Activated CD4-positive, alpha-beta memory T cell treated with anti-CD3 and anti-CD28 coated beads, Interleukin-2, amount 10 ng/mL, durations not matched to agents 7 days and 5 days (primary cell): ENCODE measurements at regions not wholly inside any gene's neighbourhood (a gene's known extent, or its start where the extent isn't known, plus 50 kb on each side); places are given as distances from the start of the nearest gene placed in this dataset.
A peak's percentile ranks its signal among the peaks of the same experiment; 100 is the strongest.

Experiments used
- CTCF ChIA-PET: fragments of 350-600 bp; sonication (Branson Sonifier 250); formaldehyde crosslinking; loops from one replicate; lab custom pipeline; 2021; ENCODE audit warnings: antibody characterized with exemption, inconsistent platforms; lab: Charles Lee
- POLR2A ChIA-PET: fragments of 350-600 bp; sonication (Branson Sonifier 250); formaldehyde crosslinking; loops from one replicate; lab custom pipeline; 2021; ENCODE audit warnings: antibody characterized with exemption; lab: Charles Lee
- DNase-seq: peaks from one replicate; pipeline ENCODE4 v3.0.0-alpha.2; 2020
- H3K27ac Mint-ChIP-seq: one replicate; pipeline ENCODE4 v1.8.0; 2021; ENCODE audit warnings: mild to moderate bottlenecking, mixed read lengths
- H3K27me3 Mint-ChIP-seq: one replicate; pipeline ENCODE4 v1.8.0; 2021; ENCODE audit warnings: mixed read lengths
- H3K36me3 Mint-ChIP-seq: one replicate; pipeline ENCODE4 v1.8.0; 2021; ENCODE audit warnings: low read depth, mixed read lengths
- H3K4me1 Mint-ChIP-seq: one replicate; pipeline ENCODE4 v1.8.0; 2021; ENCODE audit warnings: mixed read lengths
- H3K4me3 Mint-ChIP-seq: one replicate; pipeline ENCODE4 v1.8.0; 2021; ENCODE audit warnings: mild to moderate bottlenecking, mixed read lengths
- H3K9me3 Mint-ChIP-seq: one replicate; pipeline ENCODE4 v1.8.0; 2021; ENCODE audit warnings: mixed read lengths

DNA sequence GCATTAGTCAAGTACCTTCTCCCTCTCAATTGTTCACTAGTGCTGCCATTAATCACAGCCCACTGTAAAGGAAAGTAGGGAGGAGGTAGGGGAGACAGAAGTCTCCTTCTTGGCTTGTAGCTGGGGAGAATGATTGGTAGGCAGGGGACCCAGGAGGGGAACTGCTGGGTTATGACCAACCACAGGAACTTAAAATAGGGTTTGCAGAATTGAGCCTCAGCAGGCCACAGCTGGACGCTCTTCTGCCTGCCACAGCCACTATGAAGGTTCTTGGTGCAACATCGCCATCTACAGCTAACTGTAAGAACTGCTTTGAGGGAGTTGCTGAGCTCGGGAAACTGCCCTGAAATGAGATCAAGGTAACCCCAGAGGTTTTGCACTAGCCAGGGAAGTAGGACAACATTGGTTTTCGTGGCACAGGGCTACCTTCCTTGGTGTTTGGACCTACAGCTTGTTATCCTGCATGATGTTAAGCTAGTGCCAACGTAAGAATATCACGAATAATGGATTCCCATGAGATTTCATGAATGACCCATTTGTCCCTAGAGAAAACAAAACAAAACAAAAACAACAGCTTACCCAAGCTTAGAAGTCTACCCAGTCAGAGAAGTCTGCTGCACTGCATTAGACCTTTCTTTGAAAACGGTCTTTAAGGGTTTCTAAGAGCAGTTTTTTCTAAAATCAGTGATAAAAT is 787.1 kb upstream of the API5 start:
- no peaks in the 10 kb centered on the region for H3K9me3 Mint-ChIP-seq
- POLR2A ChIA-PET, result no interaction called here
- H3K27me3 Mint-ChIP-seq, result no peaks in the 10 kb centered on the region
- no peak overlapping the region for H3K27ac Mint-ChIP-seq
- CTCF ChIA-PET, result interaction anchor here (1.0 to 1.1 kb wide), 3 partner anchors 10 to 1064 kb away, joined by 3 to 8 read pairs (median 4); no protein-coding TSS in a partner anchor
- no peaks in the 10 kb centered on the region for H3K4me1 Mint-ChIP-seq
- H3K4me3 Mint-ChIP-seq, result no peak overlapping the region
- DNase-seq, result peak; percentile 17
- no peaks in the 10 kb centered on the region for H3K36me3 Mint-ChIP-seq

DNA sequence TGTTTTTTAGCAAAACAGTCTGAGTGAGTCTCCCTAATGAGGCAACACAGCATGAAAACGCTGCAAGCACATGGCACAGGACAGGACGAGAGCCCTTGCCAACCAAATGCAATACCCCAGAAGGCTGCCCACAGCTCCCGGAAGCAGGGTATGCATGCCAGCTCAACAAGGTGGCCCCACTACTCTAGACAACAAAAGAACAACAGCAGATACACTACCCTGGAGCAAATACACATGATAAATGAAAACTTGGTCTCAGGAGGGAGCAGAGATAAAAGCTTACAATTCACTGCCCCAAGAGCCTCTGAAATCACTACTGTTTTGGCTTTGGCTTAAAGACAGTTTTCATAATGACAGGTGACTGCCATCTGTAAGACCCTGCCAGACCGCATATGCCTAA is 785.4 kb upstream of the API5 start:
- H3K4me3 Mint-ChIP-seq, result no peak overlapping the region
- no peaks in the 10 kb centered on the region for H3K4me1 Mint-ChIP-seq
- H3K36me3 Mint-ChIP-seq, result no peaks in the 10 kb centered on the region
- H3K27me3 Mint-ChIP-seq, result no peaks in the 10 kb centered on the region
- POLR2A ChIA-PET, result no interaction called here
- DNase-seq, result no peak
- no peak overlapping the region for H3K27ac Mint-ChIP-seq
- no peaks in the 10 kb centered on the region for H3K9me3 Mint-ChIP-seq
- CTCF ChIA-PET, result no interaction called here

DNA sequence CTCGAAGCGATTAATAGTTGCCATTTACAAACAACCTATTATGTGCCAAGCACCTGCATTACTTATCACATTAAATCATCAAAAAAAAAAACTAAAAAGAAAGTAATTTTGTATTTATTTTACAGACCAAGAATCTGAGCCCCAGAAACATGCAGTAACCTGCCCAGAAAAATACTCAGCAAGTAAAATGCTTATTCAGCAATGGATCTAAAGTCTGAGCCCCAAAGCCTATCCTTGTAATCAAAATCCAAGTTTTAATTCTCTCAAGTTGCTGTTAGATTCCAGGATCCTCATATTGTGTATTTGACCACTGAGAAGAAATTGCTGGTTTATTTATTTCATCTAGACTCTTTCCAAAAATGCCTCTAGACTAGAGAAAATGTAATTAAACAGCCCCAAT is 783.3 kb upstream of the API5 start:
- Mint-ChIP-seq H3K27me3 (no peaks in the 10 kb centered on the region), H3K4me3 (no peak overlapping the region), H3K36me3 (no peaks in the 10 kb centered on the region), H3K4me1 (no peaks in the 10 kb centered on the region), H3K9me3 (no peaks in the 10 kb centered on the region), H3K27ac (no peak overlapping the region)
- CTCF ChIA-PET, result no interaction called here
- no peak for DNase-seq
- POLR2A ChIA-PET, result no interaction called here

DNA sequence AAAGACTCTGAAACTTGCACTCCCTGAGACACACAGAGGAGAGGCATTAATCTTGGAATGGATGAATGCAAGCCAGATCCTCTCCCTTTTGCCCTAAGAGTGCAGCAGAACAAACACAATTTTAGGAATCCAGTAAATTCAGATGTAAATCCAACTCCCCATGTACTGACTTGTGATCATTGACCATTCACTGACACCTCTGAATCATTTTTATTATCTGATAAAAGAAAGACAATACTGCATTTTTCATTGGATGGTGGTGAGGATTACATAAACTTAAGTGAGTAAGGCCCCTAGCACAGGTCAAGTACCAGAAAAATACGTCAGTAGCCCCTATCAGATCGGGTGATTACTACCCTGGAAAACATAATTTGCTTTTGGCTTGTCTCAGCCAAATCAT is 782.9 kb upstream of the API5 start:
- ChIA-PET POLR2A (no interaction called here), CTCF (no interaction called here)
- Mint-ChIP-seq H3K9me3 (no peaks in the 10 kb centered on the region), H3K27ac (no peak overlapping the region), H3K36me3 (no peaks in the 10 kb centered on the region), H3K4me1 (no peaks in the 10 kb centered on the region), H3K27me3 (no peaks in the 10 kb centered on the region), H3K4me3 (no peak overlapping the region)
- DNase-seq, result no peak

DNA sequence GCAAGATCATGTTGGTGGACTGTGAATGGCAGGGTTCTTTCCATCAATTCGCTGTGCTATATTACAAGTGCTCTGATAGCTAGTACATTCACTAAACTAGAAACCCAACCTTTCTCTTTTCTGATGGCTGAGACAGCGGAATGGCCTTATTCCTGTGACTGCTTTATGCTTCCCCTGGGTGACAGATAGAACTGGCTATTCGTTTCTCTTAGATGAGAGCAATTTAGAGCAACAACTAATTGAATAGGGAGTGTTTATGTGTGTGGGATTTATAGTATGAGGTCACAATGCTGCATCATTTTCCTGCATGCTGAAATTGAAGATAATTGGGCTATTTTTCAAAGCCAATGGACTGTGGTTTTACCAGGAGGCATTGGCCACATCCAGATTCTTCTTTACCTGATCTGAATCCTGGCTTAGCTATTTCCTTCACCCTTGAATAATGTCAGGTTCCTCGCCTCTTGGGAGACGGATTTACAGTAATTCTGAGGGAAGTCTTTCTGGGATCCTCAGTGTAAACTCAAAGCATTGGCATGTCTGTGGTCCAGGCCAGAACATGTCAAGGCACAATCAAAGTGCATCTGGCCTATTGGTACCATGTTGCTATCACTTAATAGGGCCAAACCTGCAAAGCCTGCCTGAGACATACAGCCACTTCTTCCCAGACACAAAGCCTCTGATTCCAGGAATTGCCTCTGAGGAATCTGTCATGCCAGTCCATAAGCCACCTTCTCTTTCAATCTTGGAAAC is 775.0 kb upstream of the API5 start:
- H3K27me3 Mint-ChIP-seq, result no peaks in the 10 kb centered on the region
- POLR2A ChIA-PET, result no interaction called here
- CTCF ChIA-PET, result no interaction called here
- no peak overlapping the region for H3K4me3 Mint-ChIP-seq
- H3K4me1 Mint-ChIP-seq, result no peaks in the 10 kb centered on the region
- peaks cover 5% of the 10 kb centered on the region for H3K9me3 Mint-ChIP-seq
- no peak overlapping the region for H3K27ac Mint-ChIP-seq
- H3K36me3 Mint-ChIP-seq, result no peaks in the 10 kb centered on the region
- no peak for DNase-seq

DNA sequence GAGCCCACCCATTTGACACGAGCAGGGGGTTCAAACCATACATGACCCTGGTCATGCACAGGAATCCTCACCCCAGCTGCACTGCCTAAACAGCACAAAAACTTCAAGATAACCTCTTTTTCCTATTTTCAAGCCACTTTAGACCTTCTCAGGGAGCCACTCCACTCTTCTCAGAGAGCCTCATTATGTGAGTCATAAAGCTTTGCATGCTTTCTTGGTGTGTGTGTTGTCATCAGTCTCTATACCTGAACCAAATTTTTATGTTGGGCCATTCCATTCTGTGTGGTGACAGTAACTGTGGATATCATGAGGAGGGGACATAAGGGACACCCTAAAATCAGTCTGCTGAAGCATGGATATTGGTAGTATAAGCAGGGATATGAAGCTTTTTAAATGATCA is 769.5 kb upstream of the API5 start:
- CTCF ChIA-PET, result no interaction called here
- H3K4me1 Mint-ChIP-seq, result no peaks in the 10 kb centered on the region
- no peaks in the 10 kb centered on the region for H3K36me3 Mint-ChIP-seq
- no peak overlapping the region for H3K27ac Mint-ChIP-seq
- no peak overlapping the region for H3K4me3 Mint-ChIP-seq
- no peaks in the 10 kb centered on the region for H3K27me3 Mint-ChIP-seq
- peaks cover 5% of the 10 kb centered on the region for H3K9me3 Mint-ChIP-seq
- no peak for DNase-seq
- POLR2A ChIA-PET, result no interaction called here

DNA sequence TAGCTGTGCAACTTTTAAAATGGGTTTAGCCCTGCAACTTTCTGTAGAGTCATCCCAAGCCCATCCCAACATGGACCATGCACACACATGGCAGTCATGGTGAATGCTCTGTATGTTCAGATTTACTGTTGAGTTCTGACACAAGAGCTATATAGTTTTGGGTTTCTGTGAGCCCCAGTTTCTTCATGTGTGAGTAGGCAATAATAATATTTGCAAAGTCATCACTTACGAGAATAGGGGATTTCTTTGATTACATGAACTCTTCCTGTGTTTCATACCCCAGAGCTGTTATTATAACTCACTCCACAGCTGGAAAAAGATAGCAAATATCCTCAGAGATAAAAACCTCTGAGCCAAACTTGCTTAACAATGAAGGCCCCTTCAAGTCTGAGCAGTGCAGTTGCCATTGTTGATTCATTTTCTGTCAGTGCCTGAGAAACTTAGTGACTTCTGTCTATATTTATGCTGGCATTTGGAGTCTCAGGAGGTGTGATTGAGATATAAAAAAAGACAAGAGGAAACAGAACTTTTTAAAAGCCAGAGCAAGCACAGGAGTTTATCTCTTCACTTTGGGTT is 767.9 kb upstream of the API5 start:
- H3K4me1 Mint-ChIP-seq, result no peaks in the 10 kb centered on the region
- no peaks in the 10 kb centered on the region for H3K36me3 Mint-ChIP-seq
- ChIA-PET CTCF (no interaction called here), POLR2A (no interaction called here)
- no peaks in the 10 kb centered on the region for H3K27me3 Mint-ChIP-seq
- H3K9me3 Mint-ChIP-seq, result peaks cover 5% of the 10 kb centered on the region
- no peak for DNase-seq
- no peak overlapping the region for H3K27ac Mint-ChIP-seq
- H3K4me3 Mint-ChIP-seq, result no peak overlapping the region

DNA sequence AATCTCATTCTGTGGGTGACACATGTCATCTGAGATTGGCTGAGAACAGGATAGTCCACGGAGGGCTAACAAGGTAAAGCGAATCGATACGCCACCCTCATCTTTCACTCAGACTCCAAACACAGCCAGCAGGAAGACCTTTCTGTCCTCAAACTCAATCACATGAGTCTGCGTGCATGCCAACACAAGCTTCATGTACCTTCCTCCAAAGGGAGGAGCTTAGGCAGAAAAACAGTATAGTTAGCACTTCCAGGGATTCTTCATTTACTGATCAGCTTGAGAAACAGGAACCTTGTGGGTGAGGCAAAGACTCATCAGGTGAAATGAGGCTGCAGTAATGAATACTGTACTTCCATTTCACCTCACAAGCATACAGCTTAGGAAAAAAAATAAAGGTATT is 767.1 kb upstream of the API5 start:
- no peaks in the 10 kb centered on the region for H3K36me3 Mint-ChIP-seq

DNA sequence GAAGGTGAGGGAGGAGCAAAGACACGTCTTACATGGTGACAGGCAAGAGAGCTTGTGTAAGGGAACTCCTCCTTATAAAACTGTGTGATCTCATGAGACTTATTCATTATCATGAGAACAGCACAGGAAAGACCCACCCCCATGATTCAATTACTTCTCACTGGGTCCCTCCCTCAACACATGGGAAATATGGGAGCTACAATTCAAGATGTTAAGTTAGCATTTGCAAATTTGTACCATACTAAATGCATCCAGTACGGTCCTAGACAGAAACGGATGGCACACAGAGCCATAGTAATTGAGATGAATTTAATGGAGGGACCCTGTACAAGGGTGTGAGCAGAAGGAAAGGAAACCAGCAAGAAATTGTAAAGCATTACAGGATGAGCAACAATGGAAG is 765.8 kb upstream of the API5 start:
- no peak for DNase-seq
- no peaks in the 10 kb centered on the region for H3K36me3 Mint-ChIP-seq
- H3K4me1 Mint-ChIP-seq, result no peaks in the 10 kb centered on the region
- no peaks in the 10 kb centered on the region for H3K9me3 Mint-ChIP-seq
- no peaks in the 10 kb centered on the region for H3K27me3 Mint-ChIP-seq
- ChIA-PET CTCF (no interaction called here), POLR2A (no interaction called here)
- H3K4me3 Mint-ChIP-seq, result no peak overlapping the region
- H3K27ac Mint-ChIP-seq, result no peak overlapping the region

More for the DNA sequence above, 767.1 kb upstream of the API5 start:
- Mint-ChIP-seq H3K27me3 (no peaks in the 10 kb centered on the region), H3K4me3 (no peak overlapping the region), H3K27ac (no peak overlapping the region), H3K4me1 (no peaks in the 10 kb centered on the region), H3K9me3 (no peaks in the 10 kb centered on the region)
- no peak for DNase-seq
- ChIA-PET CTCF (no interaction called here), POLR2A (no interaction called here)

DNA sequence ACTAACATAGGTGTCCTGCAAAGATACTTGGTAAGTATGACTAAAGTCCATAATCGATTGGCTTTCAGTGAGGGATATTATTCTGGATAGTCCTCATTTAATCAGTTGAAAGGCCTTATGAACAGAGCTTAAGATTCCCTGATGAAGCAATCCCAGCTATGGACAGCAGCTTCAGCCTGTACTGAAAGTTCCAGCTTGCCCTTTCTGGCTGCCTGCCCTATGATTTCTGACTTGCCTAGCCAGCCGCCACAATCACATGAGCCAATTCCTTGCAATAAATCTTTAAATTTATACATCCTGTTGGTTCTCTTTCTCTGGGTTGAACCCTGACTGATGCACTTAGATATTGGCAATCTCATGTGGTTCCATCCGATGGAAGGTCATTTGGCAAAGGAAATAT is 759.0 kb upstream of the API5 start:
- H3K9me3 Mint-ChIP-seq, result no peaks in the 10 kb centered on the region
- no peak for DNase-seq
- CTCF ChIA-PET, result no interaction called here
- no peak overlapping the region for H3K27ac Mint-ChIP-seq
- no peak overlapping the region for H3K4me3 Mint-ChIP-seq
- POLR2A ChIA-PET, result no interaction called here
- no peaks in the 10 kb centered on the region for H3K27me3 Mint-ChIP-seq
- H3K4me1 Mint-ChIP-seq, result no peaks in the 10 kb centered on the region
- no peaks in the 10 kb centered on the region for H3K36me3 Mint-ChIP-seq

DNA sequence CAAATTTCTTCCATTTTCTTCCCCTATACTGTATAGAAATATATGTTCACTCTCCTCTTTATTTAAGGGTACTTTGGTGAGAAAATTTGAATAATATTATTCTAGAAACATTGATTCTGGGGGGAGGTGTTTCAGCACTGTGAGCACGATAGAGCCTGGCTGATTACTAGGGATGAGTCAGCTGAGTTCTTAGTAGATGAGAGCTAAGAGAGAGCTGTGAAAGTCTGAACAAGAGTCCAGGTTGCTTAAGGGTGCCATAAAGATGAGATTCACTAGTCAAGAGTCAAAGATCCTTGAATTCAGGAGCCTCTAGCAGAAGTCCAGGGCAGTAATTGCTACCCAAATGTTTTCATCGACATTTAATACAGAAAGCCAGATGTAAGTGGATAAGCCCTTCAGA is 756.6 kb upstream of the API5 start:
- H3K36me3 Mint-ChIP-seq, result no peaks in the 10 kb centered on the region
- POLR2A ChIA-PET, result no interaction called here
- no peak overlapping the region for H3K4me3 Mint-ChIP-seq

DNA sequence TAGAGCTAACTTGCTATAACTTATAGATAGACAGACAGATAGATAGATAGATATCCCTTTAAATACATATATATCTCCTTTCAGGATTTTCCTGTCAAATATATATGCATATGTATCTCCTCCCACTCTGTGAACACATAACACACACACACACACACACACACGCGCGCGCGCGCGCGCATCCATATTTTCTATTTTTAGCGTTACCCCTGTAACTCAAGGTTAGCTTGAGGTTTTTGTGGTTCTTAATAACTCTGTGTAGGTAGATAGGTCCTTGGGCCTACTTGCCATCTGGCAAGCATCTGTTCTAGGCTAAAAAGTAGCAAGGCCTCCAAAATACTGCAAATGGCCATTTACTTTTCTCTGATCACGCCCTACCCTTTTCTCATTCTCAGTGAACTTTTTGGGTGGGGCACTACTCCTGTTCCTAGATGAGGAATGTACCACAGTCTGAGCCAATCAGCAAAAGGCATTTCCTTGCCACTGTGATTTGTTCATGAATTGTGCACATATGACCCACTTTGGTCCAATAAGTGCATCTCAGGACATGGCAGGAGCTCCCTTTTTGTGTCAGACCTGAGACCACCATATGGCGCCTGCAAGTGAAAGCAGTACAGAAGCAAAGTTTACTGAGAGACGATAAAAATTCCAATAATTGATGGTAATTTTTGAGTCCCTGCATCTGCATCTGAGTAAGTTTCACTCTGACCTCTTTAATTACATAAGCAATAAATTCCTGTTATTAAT is 740.5 kb upstream of the API5 start:
- Mint-ChIP-seq H3K9me3 (peaks cover 2% of the 10 kb centered on the region), H3K4me1 (no peaks in the 10 kb centered on the region), H3K27me3 (no peaks in the 10 kb centered on the region), H3K27ac (no peak overlapping the region), H3K36me3 (no peaks in the 10 kb centered on the region), H3K4me3 (no peak overlapping the region)
- ChIA-PET POLR2A (no interaction called here), CTCF (no interaction called here)
- DNase-seq, result no peak

More for the DNA sequence above, 756.6 kb upstream of the API5 start:
- Mint-ChIP-seq H3K9me3 (no peaks in the 10 kb centered on the region), H3K27me3 (no peaks in the 10 kb centered on the region), H3K4me1 (no peaks in the 10 kb centered on the region), H3K27ac (no peak overlapping the region)
- CTCF ChIA-PET, result no interaction called here
- no peak for DNase-seq

DNA sequence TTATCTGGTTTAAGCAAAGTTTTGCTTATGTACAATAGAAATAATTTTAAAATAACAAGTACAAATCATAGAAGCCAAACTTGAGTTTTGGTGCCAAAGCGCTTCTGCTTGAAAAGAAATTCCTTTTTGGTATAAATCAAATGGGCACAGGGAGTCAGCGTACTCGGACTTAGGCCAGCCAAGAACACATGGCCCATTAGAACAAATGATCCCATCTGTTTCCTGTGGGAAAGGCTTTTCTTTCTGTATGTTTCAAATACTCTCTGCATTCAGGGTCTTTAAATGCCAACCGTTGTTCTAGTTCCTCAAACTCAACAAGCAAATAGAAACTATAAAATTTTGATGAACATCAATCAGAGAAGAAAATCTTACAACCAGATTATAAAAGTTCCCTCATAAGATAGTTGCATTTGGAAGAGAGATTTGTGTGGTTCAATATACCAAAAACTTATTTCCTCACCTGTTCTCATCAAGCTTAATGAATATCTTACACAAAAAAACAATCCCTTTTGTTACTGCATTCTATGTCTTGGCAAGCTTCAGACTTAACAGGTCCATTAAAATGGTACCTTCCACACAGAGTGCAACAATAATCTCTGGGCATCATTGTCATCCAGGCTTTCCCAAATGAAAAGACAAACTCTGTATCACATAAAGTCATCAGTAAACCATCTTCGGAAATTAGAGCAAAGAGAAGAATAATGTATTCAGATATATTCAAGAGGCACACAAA is 739.8 kb upstream of the API5 start:
- no peak overlapping the region for H3K27ac Mint-ChIP-seq
- no peaks in the 10 kb centered on the region for H3K27me3 Mint-ChIP-seq
- no peak for DNase-seq
- ChIA-PET POLR2A (no interaction called here), CTCF (no interaction called here)
- no peaks in the 10 kb centered on the region for H3K4me1 Mint-ChIP-seq
- no peak overlapping the region for H3K4me3 Mint-ChIP-seq
- no peaks in the 10 kb centered on the region for H3K36me3 Mint-ChIP-seq
- H3K9me3 Mint-ChIP-seq, result no peaks in the 10 kb centered on the region
